HepG2 (cell line): ENCODE measurements at regions not wholly inside any gene's neighbourhood (a gene's known extent, or its start where the extent isn't known, plus 50 kb on each side); places are given as distances from the start of the nearest gene placed in this dataset.

Experiments
- ATAC-seq: fragments of 200-7000 bp; cut with Tn5 transposase; 3 replicates; pipeline ENCODE4 v1.9.1; 2020; ENCODE audit warnings: mild to moderate bottlenecking, moderate library complexity
- BruUV-seq: library from RNA; stranded (reverse); fragments of 400-500 nt; replicated peaks from 2 replicates; lab custom pipeline; 2021; lab: Mats Ljungman, UMichigan
- CTCF ChIA-PET: fragments of 300-600 bp; formaldehyde crosslinking; extraction: SDS; loops from one replicate; lab custom pipeline; 2021; ENCODE audit warnings: low total read pairs, inconsistent platforms, low intra/inter-chr PET ratio; lab: Yijun Ruan, JAX
- POLR2A ChIA-PET: fragments of 350-600 bp; sonication (Branson Sonifier 250); formaldehyde crosslinking; loops from one replicate; lab custom pipeline; 2020; ENCODE audit warnings: antibody characterized with exemption, inconsistent platforms; lab: Yijun Ruan, JAX
- DNase-seq: peaks from one replicate; pipeline ENCODE4 v3.0.0-alpha.2; 2015; ENCODE audit warnings: low spot score
- FAIRE-seq: peaks from 3 replicates; lab custom pipeline; 2011; peaks lifted over from hg19 to GRCh38; lab: Jason Lieb, UNC
- H2AFZ ChIP-seq: one replicate; pipeline ENCODE4 v1.6.1; 2011; ENCODE audit warnings: low read length, inconsistent platforms
- H3K27ac ChIP-seq: fragments of 300-600 bp; 3 replicates; pipeline ENCODE4 v1.8.0; 2011; ENCODE audit warnings: mixed run types, mild to moderate bottlenecking, mixed read lengths, low read length, inconsistent platforms; ENCODE audit not compliant: insufficient read depth; ENCODE audit errors: extremely low read length
- H3K27me3 ChIP-seq, 2 experiments: fragments of 200-600 bp in 1 of 2; 2 replicates in 1 of 2; 3 replicates in 1 of 2; pipeline versions ENCODE4 v1.6.0 to v1.8.0; 2011; ENCODE audit warnings: low read length in 2 of 2, mild to moderate bottlenecking in 2 of 2, moderate library complexity in 2 of 2, inconsistent platforms in 1 of 2; ENCODE audit not compliant: insufficient read depth in 2 of 2, control insufficient read depth in 1 of 2
- H3K36me3 ChIP-seq, 2 experiments: fragments of 200-600 bp in 1 of 2; replicated peaks in 1 of 2; 2 replicates in 1 of 2; 3 replicates in 1 of 2; pipeline versions ENCODE4 v1.5.1 to v1.8.0; 2011; ENCODE audit warnings: low read length in 2 of 2, inconsistent platforms in 1 of 2; ENCODE audit not compliant: insufficient read depth in 2 of 2, control insufficient read depth in 1 of 2
- H3K4me1 ChIP-seq: 2 replicates; pipeline ENCODE4 v1.5.1; 2012; ENCODE audit warnings: low read length, inconsistent platforms; ENCODE audit not compliant: insufficient read depth
- H3K4me2 ChIP-seq: 2 replicates; pipeline ENCODE4 v1.6.0; 2011; ENCODE audit warnings: low read depth, low read length, inconsistent platforms
- H3K4me3 ChIP-seq, 3 experiments: fragments of 200-600 bp in 1 of 3; sonication (generic), shearing (Covaris generic) in 1 of 3; replicated peaks in 1 of 3; 2 replicates each; pipeline ENCODE4 v1.5.1; 2011 to 2016; ENCODE audit warnings: low read length in 3 of 3, inconsistent platforms in 2 of 3, low read depth in 2 of 3, mild to moderate bottlenecking in 2 of 3, control low read depth in 1 of 3, mixed read lengths in 1 of 3; ENCODE audit not compliant: insufficient read depth in 1 of 3
- H3K79me2 ChIP-seq: one replicate; pipeline ENCODE4 v1.6.1; 2011; ENCODE audit warnings: low read length, inconsistent platforms; ENCODE audit not compliant: insufficient read depth
- H3K9ac ChIP-seq: 2 replicates; pipeline ENCODE4 v1.6.0; 2011; ENCODE audit warnings: mild to moderate bottlenecking, low read depth, low read length, inconsistent platforms; ENCODE audit not compliant: insufficient read depth
- H3K9me3 ChIP-seq: 2 replicates; pipeline ENCODE4 v1.5.1; 2012; ENCODE audit warnings: mild to moderate bottlenecking, low read length
- H4K20me1 ChIP-seq: 2 replicates; pipeline ENCODE4 v1.6.0; 2011; ENCODE audit warnings: inconsistent platforms, mild to moderate bottlenecking, low read length, moderate library complexity; ENCODE audit not compliant: insufficient read depth
- ATF1 ChIP-seq: IDR thresholded peaks from 2 replicates; pipeline ENCODE4 v1.6.1; 2016; ENCODE audit warnings: mild to moderate bottlenecking, control low read depth
- EED ChIP-seq: sonication (generic); formaldehyde crosslinking; IDR thresholded peaks from 2 replicates; pipeline ENCODE4 v1.5.0; 2020; ENCODE audit warnings: mild to moderate bottlenecking, missing genetic modification reagents
- GATA4 ChIP-seq: sonication (generic); IDR thresholded peaks from 2 replicates; pipeline ENCODE4 v1.6.1; 2016; ENCODE audit warnings: antibody characterized with exemption, low read depth, borderline replicate concordance
- HNRNPK ChIP-seq: fragments of 200-400 bp; formaldehyde crosslinking; IDR thresholded peaks from 2 replicates; pipeline ENCODE4 v1.6.1; 2018; ENCODE audit warnings: low read length, low read depth, moderate library complexity, mild to moderate bottlenecking; ENCODE audit not compliant: poor library complexity, severe bottlenecking
- HNRNPUL1 ChIP-seq: fragments of 200-400 bp; formaldehyde crosslinking; IDR thresholded peaks from 2 replicates; pipeline ENCODE4 v1.6.1; 2017; ENCODE audit warnings: low read depth, mild to moderate bottlenecking, low read length, moderate library complexity
- MAFK ChIP-seq, 2 experiments: IDR thresholded peaks in 1 of 2; conservative IDR thresholded peaks in 1 of 2; 2 replicates each; pipeline ENCODE4 v1.6.1; 2011; ENCODE audit warnings: improper control_type of control experiment in 2 of 2, low read length in 2 of 2
- MED8 ChIP-seq: sonication (generic); formaldehyde crosslinking; IDR thresholded peaks from 2 replicates; pipeline ENCODE4 v1.8.1; 2023; ENCODE audit warnings: mild to moderate bottlenecking, missing genetic modification reagents; ENCODE audit not compliant: insufficient replicate concordance
- MXD1 ChIP-seq: sonication (generic); formaldehyde crosslinking; IDR thresholded peaks from 2 replicates; pipeline ENCODE4 v1.4.0; 2020; ENCODE audit warnings: mild to moderate bottlenecking, missing genetic modification reagents
- ONECUT2 ChIP-seq: sonication (generic); formaldehyde crosslinking; IDR thresholded peaks from 2 replicates; pipeline ENCODE4 v1.4.0; 2020; ENCODE audit warnings: missing genetic modification reagents
- PRPF4 ChIP-seq: fragments of 200-400 bp; formaldehyde crosslinking; IDR thresholded peaks from 2 replicates; pipeline ENCODE4 v1.6.1; 2016; ENCODE audit warnings: low read length, low read depth; ENCODE audit not compliant: poor library complexity, severe bottlenecking
- SMAD3 ChIP-seq: sonication (generic); formaldehyde crosslinking; IDR thresholded peaks from 2 replicates; pipeline ENCODE4 v1.4.0; 2020; ENCODE audit warnings: missing genetic modification reagents
- TEAD2 ChIP-seq: sonication (generic); formaldehyde crosslinking; IDR thresholded peaks from 2 replicates; pipeline ENCODE4 v1.9.0; 2021; ENCODE audit warnings: missing genetic modification reagents
- ZNF619 ChIP-seq: sonication (generic); formaldehyde crosslinking; IDR thresholded peaks from 2 replicates; pipeline ENCODE4 v1.4.0; 2020; ENCODE audit warnings: mild to moderate bottlenecking, missing genetic modification reagents
- ZNF761 ChIP-seq: sonication (generic); formaldehyde crosslinking; conservative IDR thresholded peaks from 2 replicates; pipeline ENCODE4 v1.4.0; 2020; ENCODE audit warnings: mild to moderate bottlenecking, missing genetic modification reagents
- ZNF773 ChIP-seq: sonication (generic); formaldehyde crosslinking; IDR thresholded peaks from 2 replicates; pipeline ENCODE4 v1.4.0; 2020; ENCODE audit warnings: missing genetic modification reagents, borderline replicate concordance
- WGBS: methylation state at CpG from one replicate; pipeline ENCODE4 v1.1.6; 2017; ENCODE audit warnings: low lambda C conversion rate; 5-methylcytosine and 5-hydroxymethylcytosine counted together
- in situ Hi-C: cut with HindIII; loops from 2 replicates; pipeline ENCODE4 v1.10.0; 2017; ENCODE audit warnings: low pct_unique_long_range_greater_than_20kb; ENCODE audit not compliant: extremely low pct_ligation_motif_present
- intact Hi-C: fragments of 100-400 bp; cut with micrococcal nuclease; formaldehyde crosslinking; loops from one replicate; pipeline ENCODE4 v1.10.0; 2022; ENCODE audit not compliant: unreplicated experiment
- TF ChIP-seq, protein P1 (sequence below): sonication (generic); formaldehyde crosslinking; IDR thresholded peaks from 2 replicates; pipeline ENCODE4 v1.5.0; 2020; ENCODE audit warnings: missing genetic modification reagents, mild to moderate bottlenecking, borderline replicate concordance
- TF ChIP-seq, protein P2 (sequence below): sonication (generic); formaldehyde crosslinking; IDR thresholded peaks from 2 replicates; pipeline ENCODE4 v1.8.1; 2023; ENCODE audit warnings: mild to moderate bottlenecking, missing genetic modification reagents
- TF ChIP-seq, protein P3 (sequence below): sonication (generic); formaldehyde crosslinking; conservative IDR thresholded peaks from 2 replicates; pipeline ENCODE4 v1.8.1; 2023; ENCODE audit warnings: missing genetic modification reagents

- Histone ChIP-seq H3K4me1 (no peaks in the 10 kb centered on the region), H3K4me2 (no peak overlapping the region), H3K27ac (no peak overlapping the region), H4K20me1 (no peaks in the 10 kb centered on the region), H3K27me3 (no peaks in the 10 kb centered on the region), H2AFZ (no peak overlapping the region), H3K36me3 (no peaks in the 10 kb centered on the region), H3K4me3 (no peak overlapping the region), H3K9ac (no peak overlapping the region), H3K79me2 (no peaks in the 10 kb centered on the region), H3K9me3 (no peaks in the 10 kb centered on the region)
- intact Hi-C loops: no loop called here
- 91% methylated on average over 2 of the region's 2 CpGs for WGBS
- BruUV-seq: no TSS peak
- ChIA-PET CTCF (no interaction called here), POLR2A (no interaction called here)
- FAIRE-seq (no peak), ATAC-seq (no peak), DNase-seq (no peak)
- in situ Hi-C loops: no loop called here
- TF ChIP-seq SMAD3 (no peak), GATA4 (no peak), TEAD2 (CRISPR knock-in tag) (no peak), MED8 (no peak), HNRNPUL1 (no peak), ATF1 (CRISPR knock-in tag) (no peak), HNRNPK (no peak)
These were observed 61.1 kb upstream of the C1orf87 start for GRCh38 chr1:60134716-60135115.

DNA sequence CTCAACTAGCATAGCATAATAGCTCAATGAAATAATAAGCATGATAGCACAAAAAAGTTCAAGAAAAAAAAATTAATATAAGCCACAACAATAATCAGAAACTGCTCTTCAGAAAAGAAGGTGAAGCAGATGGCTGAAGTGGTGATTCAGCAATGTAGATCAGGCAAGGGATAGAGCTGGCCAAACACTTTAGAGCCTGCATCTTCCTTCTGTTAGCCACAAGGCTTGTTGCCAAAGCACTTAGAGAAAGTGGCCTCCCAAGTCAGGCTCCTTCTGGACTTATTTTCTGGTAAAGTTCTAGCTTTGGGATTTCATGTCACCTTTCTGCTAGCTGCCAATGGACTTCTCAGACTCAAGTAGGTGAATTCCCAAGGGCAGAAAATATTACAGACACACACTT lies 60.3 kb upstream of the C1orf87 start:
- FAIRE-seq: no peak
- no peaks in the 10 kb centered on the region for H3K4me1 ChIP-seq

More for the DNA sequence above, 60.3 kb upstream of the C1orf87 start:
- Histone ChIP-seq H3K79me2 (no peaks in the 10 kb centered on the region), H3K27ac (no peak overlapping the region), H3K4me2 (no peak overlapping the region), H4K20me1 (no peaks in the 10 kb centered on the region), H3K9ac (no peak overlapping the region), H3K36me3 (no peaks in the 10 kb centered on the region), H3K27me3 (no peaks in the 10 kb centered on the region), H2AFZ (no peak overlapping the region), H3K4me3 (no peak overlapping the region)
- no peak for DNase-seq
- no TSS peak for BruUV-seq
- intact Hi-C loops: no loop called here
- in situ Hi-C loops: no loop called here
- ChIA-PET POLR2A (no interaction called here), CTCF (no interaction called here)
- TF ChIP-seq ONECUT2 (CRISPR knock-in tag) (no peak), ZNF773 (CRISPR knock-in tag) (no peak), EED (no peak), ZNF619 (CRISPR knock-in tag) (no peak), MXD1 (CRISPR knock-in tag) (no peak), ZNF761 (CRISPR knock-in tag) (no peak), PRPF4 (no peak), MAFK (conservative IDR thresholded peaks at IDR 0.05 in 1 of 2, IDR thresholded peaks at IDR 0.05 in 1 of 2; ENCODE audit: low read length in 2 of 2) (no peak)
- TF ChIP-seq, protein P1, sequence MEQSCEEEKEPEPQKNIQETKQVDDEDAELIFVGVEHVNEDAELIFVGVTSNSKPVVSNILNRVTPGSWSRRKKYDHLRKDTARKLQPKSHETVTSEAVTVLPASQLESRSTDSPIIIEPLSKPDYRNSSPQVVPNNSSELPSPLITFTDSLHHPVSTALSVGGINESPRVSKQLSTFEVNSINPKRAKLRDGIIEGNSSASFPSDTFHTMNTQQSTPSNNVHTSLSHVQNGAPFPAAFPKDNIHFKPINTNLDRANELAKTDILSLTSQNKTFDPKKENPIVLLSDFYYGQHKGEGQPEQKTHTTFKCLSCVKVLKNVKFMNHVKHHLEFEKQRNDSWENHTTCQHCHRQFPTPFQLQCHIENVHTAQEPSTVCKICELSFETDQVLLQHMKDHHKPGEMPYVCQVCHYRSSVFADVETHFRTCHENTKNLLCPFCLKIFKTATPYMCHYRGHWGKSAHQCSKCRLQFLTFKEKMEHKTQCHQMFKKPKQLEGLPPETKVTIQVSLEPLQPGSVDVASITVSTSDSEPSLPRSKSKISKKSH: no peak
- TF ChIP-seq, protein P2, sequence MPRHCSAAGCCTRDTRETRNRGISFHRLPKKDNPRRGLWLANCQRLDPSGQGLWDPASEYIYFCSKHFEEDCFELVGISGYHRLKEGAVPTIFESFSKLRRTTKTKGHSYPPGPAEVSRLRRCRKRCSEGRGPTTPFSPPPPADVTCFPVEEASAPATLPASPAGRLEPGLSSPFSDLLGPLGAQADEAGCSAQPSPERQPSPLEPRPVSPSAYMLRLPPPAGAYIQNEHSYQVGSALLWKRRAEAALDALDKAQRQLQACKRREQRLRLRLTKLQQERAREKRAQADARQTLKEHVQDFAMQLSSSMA: no peak
- TF ChIP-seq, protein P3, sequence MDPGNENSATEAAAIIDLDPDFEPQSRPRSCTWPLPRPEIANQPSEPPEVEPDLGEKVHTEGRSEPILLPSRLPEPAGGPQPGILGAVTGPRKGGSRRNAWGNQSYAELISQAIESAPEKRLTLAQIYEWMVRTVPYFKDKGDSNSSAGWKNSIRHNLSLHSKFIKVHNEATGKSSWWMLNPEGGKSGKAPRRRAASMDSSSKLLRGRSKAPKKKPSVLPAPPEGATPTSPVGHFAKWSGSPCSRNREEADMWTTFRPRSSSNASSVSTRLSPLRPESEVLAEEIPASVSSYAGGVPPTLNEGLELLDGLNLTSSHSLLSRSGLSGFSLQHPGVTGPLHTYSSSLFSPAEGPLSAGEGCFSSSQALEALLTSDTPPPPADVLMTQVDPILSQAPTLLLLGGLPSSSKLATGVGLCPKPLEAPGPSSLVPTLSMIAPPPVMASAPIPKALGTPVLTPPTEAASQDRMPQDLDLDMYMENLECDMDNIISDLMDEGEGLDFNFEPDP (CRISPR knock-in tag): no peak
- TF ChIP-seq, all 625 proteins: peak for 0
- H3K9me3 ChIP-seq: no peaks in the 10 kb centered on the region
- ATAC-seq: no peak
